Right ventricle myocardium superior (tissue), 1 donor: ENCODE measurements at regions not wholly inside any gene's neighbourhood (a gene's known extent, or its start where the extent isn't known, plus 50 kb on each side); places are given as distances from the start of the nearest gene placed in this dataset.
"Not testable (repeated sequence)": the region's sequence is repeated elsewhere in the genome, so short reads cannot be mapped to it uniquely, and the experiment has no call there.

Source experiments
- ATAC-seq: fragments of 200-7000 bp; cut with Tn5 transposase; one replicate; pipeline ENCODE4 v1.9.1; 2020; ENCODE audit warnings: mild to moderate bottlenecking; ENCODE audit not compliant: poor library complexity
- DNase-seq: peaks from one replicate; pipeline ENCODE4 v3.0.0-alpha.2; 2020
- intact Hi-C: fragments of 100-400 bp; cut with DNase I; formaldehyde crosslinking; loops from one replicate; pipeline ENCODE4 v1.11.2; 2022
- donor health status: DM: no; HTN: yes; CAD: no; lungs with severe emphysema.

DNA sequence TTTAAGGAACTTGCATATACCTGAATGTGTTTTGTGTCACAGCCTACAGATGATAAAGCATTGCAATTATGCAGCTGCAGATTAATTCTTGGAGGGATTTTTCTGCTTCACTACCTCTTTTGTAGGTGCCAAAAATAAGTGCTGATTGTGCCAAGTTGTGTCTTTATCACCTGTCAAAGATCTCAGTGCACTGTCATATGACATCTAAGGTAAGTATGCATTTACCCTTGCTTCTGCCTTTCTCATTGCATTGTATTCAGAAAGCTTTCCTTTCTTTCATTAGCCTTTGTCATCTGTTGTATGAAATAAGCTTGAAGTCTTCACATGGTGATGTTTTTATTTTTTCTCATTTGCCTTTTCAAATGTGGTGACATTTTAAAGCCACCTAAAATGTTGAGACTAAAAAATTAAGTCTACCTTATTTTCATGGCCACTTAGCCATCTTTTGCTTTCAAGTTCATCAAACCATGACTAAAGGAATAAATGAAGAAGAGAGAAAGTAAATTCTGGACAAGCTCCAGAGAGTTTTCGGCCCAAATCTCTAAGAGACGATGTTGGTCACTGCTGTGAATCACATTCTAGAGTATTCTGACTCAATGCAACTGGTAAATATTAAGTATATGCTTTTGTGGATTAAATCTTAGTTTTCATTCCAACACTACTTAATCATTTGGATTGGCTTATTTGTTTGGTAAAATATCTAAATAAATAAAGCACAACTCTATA, 381.8 kb upstream of the EPHA3 start:
- no peak for ATAC-seq
- DNase-seq, result no peak
- intact Hi-C loops, result no loop called here

DNA sequence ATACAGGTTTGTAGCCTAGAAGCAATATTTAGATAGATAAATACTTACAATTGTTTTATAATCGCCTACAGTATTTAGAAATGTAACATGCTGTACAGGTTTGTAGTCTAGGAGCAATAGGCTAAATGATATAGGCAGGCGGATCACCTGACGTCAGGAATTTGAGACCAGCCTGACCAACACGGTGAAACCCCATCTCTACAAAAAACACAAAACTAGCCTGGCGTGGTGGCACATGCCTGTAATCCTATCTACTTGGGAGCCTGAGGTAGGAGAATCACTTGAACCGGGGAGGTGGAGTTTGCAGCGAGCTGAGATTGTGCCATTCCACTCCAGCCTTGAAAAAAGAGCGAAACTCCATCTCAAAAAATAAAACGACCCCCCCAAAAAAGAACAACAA, 375.2 kb upstream of the EPHA3 start:
- intact Hi-C loops, result no loop called here
- ATAC-seq (no peak), DNase-seq (no peak)

DNA sequence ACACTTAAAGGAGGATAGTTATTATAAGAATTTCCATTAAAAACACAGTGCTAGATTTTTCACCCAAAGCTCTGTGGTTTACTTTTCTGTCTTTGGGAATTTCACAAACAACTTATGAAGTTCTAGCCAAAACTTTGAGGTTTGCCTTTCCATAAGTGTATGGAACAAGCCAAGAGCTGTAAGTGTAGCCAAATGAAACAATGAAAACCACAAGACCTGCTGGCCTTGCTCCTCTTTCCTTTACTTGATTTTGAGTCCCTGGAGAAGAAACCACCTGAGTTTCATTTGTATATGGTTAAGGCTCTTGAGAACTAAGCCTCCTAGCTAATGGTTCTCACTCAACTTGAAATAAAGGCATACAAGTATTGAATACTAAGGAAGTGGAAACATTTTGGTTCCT, 365.3 kb upstream of the EPHA3 start:
- ATAC-seq, result no peak
- intact Hi-C loops, result no loop called here
- no peak for DNase-seq

- ATAC-seq (no peak), DNase-seq (no peak)
- intact Hi-C loops, result no loop called here
Measured at GRCh38 chr3:88742674-88743507, 364.5 kb upstream of the EPHA3 start.

DNA sequence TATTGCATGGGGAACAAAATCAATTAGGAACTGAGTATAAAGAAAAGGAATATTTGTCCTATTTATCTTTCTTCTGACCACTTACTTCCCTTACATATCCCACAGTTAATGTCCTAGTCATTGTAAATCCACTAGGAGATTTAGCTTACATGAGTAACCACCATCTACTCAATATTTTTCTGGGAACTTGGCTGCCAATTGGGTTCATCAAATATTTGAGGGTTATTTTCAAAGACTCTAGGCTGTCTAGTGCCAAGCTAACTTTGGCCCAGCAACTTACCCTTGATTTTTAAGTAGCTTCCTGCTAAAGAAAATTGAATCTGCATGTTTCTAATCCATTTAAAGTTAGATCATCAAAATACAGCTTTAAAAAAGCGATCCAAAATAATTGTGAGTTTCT, 362.5 kb upstream of the EPHA3 start:
- DNase-seq (no peak), ATAC-seq (no peak)
- intact Hi-C loops, result no loop called here

DNA sequence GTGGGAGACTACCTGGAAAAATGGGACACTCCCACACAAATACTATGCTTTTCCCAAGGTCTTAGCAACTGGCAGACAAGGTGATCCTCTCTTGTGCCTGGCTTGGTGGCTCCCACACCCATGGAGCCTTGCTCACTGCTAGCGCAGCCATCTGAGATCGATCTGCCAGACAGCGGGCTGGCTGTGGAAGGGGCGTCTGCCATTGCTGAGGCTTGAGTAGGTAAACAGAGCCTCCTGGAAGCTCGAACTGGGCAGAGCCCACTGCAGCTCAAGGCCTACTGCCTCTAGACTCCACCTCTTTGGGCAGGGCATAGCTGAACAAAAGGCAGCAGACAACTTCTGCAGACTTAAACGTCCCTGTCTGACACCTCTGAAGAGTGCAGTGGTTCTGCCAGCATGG, 360.3 kb upstream of the EPHA3 start:
- ATAC-seq, DNase-seq, intact Hi-C loops: not testable (repeated sequence)

- ATAC-seq (no peak), DNase-seq (no peak)
- intact Hi-C loops, result no loop called here
Measured at GRCh38 chr3:88758676-88759075, 348.7 kb upstream of the EPHA3 start.

- ATAC-seq (no peak), DNase-seq (no peak)
- intact Hi-C loops, result no loop called here
Measured at GRCh38 chr3:88767746-88768145, 339.7 kb upstream of the EPHA3 start.

GRCh38 chr3:88773766-88774165, 333.7 kb upstream of the EPHA3 start:
- no peak for DNase-seq
- no peak for ATAC-seq
- intact Hi-C loops, result no loop called here

GRCh38 chr3:88775026-88775690, 332.3 kb upstream of the EPHA3 start:
- intact Hi-C loops, result no loop called here
- ATAC-seq (no peak), DNase-seq (no peak)

DNA sequence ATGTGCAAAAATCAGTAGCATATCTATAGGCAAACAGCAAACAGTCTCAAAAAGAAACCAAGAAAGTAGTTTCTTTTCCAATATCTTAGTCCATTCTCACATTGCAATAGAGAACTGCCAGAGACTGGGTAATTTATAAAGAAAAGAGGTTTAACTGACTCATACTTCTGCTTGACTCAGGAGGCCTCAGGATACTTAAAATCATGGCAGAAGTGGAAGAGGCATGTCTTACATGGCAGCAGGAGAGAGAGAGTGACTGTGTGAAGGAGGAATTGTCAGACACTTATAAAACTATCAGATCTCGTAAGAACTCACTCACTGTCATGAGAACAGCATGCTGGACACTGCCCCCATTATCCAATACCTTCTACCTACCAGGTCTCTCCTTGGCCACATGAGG, 327.9 kb upstream of the EPHA3 start:
- DNase-seq (no peak), ATAC-seq (no peak)
- intact Hi-C loops, result no loop called here

DNA sequence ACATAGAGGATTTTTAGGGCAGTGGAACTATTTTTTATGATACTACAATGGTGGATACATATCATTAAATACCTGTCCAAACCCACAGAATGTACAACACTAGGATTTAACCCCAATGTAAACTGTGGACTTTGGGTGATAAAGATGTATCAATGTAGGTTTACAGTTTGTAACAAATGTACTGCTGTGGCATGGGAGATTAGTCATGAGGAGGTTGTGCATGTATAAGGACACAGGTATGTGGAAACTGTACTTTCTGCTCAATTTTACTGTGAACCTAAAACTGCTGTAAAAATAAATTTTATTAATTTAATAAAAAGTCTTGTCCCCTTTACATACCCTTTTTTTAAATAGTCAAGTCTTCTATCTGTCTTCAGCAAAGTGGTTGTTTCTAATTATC, 322.5 kb upstream of the EPHA3 start:
- DNase-seq (no peak), ATAC-seq (no peak)
- intact Hi-C loops, result no loop called here

DNA sequence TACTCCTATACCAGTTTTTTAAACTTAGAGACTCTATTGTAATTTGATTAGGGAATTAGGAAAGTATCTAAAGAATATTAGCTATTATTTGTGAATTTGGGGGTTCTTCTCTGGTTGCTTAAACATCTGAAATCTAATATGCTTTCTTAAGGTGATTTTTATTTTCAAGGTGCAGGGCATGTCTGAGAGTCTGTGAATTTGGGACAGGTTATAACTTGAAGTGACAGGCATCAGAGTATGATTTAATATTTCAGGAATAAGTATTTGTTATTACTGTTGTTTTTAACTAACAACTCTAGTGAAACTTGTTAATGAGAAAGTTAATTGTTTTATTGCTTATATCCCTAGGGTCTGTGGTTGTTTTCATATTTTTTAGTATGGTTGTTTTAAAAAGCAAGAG, 321.6 kb upstream of the EPHA3 start:
- DNase-seq (no peak), ATAC-seq (no peak)
- intact Hi-C loops, result no loop called here

DNA sequence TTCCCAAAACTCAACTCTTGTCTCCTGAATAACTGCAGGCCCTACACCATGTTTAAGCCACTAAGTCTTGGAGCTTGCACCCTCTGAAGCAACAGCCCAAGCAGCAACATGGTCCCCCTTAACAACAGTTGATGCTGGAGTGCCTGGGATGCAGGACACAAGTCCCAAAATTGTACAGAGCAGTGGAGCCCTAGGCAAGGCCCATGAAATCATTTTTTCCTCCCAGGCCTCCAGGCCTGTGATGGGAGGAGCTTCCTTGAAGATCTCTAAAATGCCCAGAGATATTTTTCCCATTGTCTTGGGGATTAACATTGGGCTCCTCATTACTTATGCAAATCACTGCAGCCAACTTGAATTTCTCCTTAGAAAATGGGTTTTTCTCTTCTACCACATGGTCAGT, 311.9 kb upstream of the EPHA3 start:
- DNase-seq (no peak), ATAC-seq (no peak)
- intact Hi-C loops, result no loop called here

DNA sequence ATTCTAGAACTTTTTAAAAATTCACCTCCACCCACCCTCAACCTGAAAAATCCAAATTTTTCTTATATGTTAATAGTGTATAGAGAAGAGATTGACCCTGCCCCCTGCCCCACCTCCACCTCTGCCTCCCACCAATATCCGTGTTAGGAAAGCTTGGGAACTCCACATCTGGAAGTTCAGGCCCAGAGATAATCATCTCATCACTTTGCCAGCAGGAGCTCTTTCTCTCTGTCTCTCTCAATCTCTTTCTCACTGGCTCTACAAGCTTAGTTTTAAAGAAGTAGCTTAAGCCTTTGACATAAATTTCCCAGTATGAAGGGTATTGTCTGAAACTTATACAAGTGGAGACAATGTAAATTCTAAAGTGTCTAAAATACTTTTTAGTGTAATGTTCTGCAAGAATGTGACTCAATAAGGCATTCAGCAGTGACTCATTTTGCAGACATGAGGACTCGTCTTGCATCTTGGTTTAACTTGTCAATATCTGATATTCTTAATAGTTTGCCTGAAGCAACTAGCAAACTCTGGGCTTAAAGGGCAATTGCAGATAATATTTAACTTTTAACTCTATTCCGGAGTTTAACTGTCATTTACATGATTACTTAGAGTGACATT, 299.8 kb upstream of the EPHA3 start:
- DNase-seq (no peak), ATAC-seq (no peak)
- intact Hi-C loops, result no loop called here

GRCh38 chr3:88809993-88810392, 297.4 kb upstream of the EPHA3 start:
- ATAC-seq (no peak), DNase-seq (no peak)
- intact Hi-C loops, result no loop called here

DNA sequence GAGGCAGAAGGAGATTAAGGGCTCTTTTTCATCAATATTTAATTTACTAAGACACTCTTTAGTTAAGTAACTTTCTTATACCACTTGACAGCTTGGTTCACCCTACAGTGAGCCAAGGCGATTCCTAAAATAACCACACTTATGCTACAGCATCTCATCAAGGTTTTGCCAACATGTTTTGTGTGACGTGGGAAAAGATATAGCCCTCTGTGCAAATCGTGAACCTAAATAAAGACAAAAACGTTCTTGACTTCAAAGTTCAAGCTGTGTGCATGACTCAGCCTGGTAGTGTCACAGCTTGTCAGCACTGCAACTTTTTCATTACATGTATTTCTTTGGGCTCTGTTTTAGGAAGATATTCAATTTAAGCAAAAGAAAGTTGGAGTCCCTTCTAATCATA, 297.0 kb upstream of the EPHA3 start:
- ATAC-seq (peak; percentile 90), DNase-seq (no peak)
- intact Hi-C loops, result no loop called here

GRCh38 chr3:88811096-88811495, 296.3 kb upstream of the EPHA3 start:
- no peak for DNase-seq
- peak; percentile 32 for ATAC-seq

GRCh38 chr3:88812576-88812975, 294.8 kb upstream of the EPHA3 start:
- ATAC-seq, result no peak
- no peak for DNase-seq
- intact Hi-C loops, result no loop called here

More at GRCh38 chr3:88811096-88811495, 296.3 kb upstream of the EPHA3 start:
- intact Hi-C loops, result no loop called here
